ENCODE measurements at regions not wholly inside any gene's neighbourhood (a gene's known extent, or its start where the extent isn't known, plus 50 kb on each side); places are given as distances from the start of the nearest gene placed in this dataset.
A peak's percentile ranks its signal among the peaks of the same experiment; 100 is the strongest.

GRCh38 chr10:81696609-81697388 is 178.2 kb upstream of the NRG3 start:
- no peaks in the 10 kb centered on the region for H3K27me3 ChIP-seq (ENCODE audit: insufficient read depth, low read length)
- no peaks in the 10 kb centered on the region for H3K36me3 Mint-ChIP-seq
- no peaks in the 10 kb centered on the region for H3K36me3 ChIP-seq (ENCODE audit: insufficient read depth, low read length)
- H3K27ac Mint-ChIP-seq, result no peak overlapping the region
- no peak for DNase-seq
- no peak overlapping the region for H3K27ac ChIP-seq (ENCODE audit: low read depth, low read length)
- intact Hi-C loops (cut with micrococcal nuclease), result no loop called here
- H3K27me3 Mint-ChIP-seq, result no peaks in the 10 kb centered on the region
- peaks cover 0 to 7% of the 10 kb centered on the region in 2 donors for H3K9me3 ChIP-seq (ENCODE audit: control insufficient read depth in 1 of 2, low read length in 2 of 2)
- CTCF ChIA-PET (ENCODE audit: partially characterized antibody), result no interaction called here
- no peak overlapping the region for H3K4me3 Mint-ChIP-seq
- peaks cover 8 to 41% (median 20%) of the 10 kb centered on the region in 8 donors for H3K9me3 Mint-ChIP-seq
- POLR2A ChIA-PET (ENCODE audit: partially characterized antibody), result no interaction called here
- H3K4me1 Mint-ChIP-seq, result no peaks in the 10 kb centered on the region
- no peaks in the 10 kb centered on the region for H3K4me1 ChIP-seq (ENCODE audit: insufficient read depth, low read length)
- H3K4me3 ChIP-seq (ENCODE audit: low read length in 2 of 2), result no peak overlapping the region

- H3K4me1 Mint-ChIP-seq, result no peaks in the 10 kb centered on the region
- ChIA-PET CTCF (ENCODE audit: partially characterized antibody) (no interaction called here), POLR2A (ENCODE audit: partially characterized antibody) (no interaction called here)
- DNase-seq, result peak in 1 of 5 donors; percentile 20
- H3K27ac Mint-ChIP-seq, result no peak overlapping the region
- H3K9me3 Mint-ChIP-seq, result peaks cover 2 to 20% (median 12%) of the 10 kb centered on the region in 8 donors
- Histone ChIP-seq H3K4me1 (ENCODE audit: insufficient read depth, low read length) (no peaks in the 10 kb centered on the region), H3K27me3 (ENCODE audit: insufficient read depth, low read length) (no peaks in the 10 kb centered on the region), H3K4me3 (ENCODE audit: low read length in 2 of 2) (no peak overlapping the region), H3K27ac (ENCODE audit: low read depth, low read length) (no peak overlapping the region), H3K9me3 (ENCODE audit: control insufficient read depth in 1 of 2, low read length in 2 of 2) (no peaks in the 10 kb centered on the region), H3K36me3 (ENCODE audit: insufficient read depth, low read length) (no peaks in the 10 kb centered on the region)
- no peak overlapping the region for H3K4me3 Mint-ChIP-seq
- no peaks in the 10 kb centered on the region for H3K36me3 Mint-ChIP-seq
- intact Hi-C loops (cut with micrococcal nuclease), result no loop called here
- no peaks in the 10 kb centered on the region for H3K27me3 Mint-ChIP-seq
Measured at GRCh38 chr10:81704596-81704995, 170.4 kb upstream of the NRG3 start.

DNA sequence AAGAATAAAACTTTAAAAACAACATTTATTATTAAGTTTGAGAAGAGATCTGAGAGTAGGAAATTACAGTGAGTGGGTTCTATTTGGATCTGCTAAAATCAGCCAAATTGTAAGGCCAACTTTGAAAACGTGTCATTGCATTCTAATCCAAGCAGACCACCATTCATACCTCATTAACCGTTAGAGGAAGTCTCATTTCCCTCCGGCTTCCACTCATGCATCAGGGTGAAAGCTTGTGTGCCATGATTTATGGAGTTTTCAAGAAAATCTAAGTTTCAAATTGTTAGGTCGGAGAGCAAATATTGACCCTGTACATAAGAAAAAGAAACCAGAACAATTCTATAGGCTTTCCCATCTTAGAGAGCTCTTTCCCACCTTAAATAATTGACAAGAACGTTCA is 166.6 kb upstream of the NRG3 start:
- Mint-ChIP-seq H3K36me3 (no peaks in the 10 kb centered on the region), H3K9me3 (peaks cover 0 to 8% (median 3%) of the 10 kb centered on the region in 8 donors), H3K27ac (no peak overlapping the region), H3K4me3 (no peak overlapping the region), H3K4me1 (no peaks in the 10 kb centered on the region), H3K27me3 (no peaks in the 10 kb centered on the region)
- Histone ChIP-seq H3K27me3 (ENCODE audit: insufficient read depth, low read length) (no peaks in the 10 kb centered on the region), H3K9me3 (ENCODE audit: control insufficient read depth in 1 of 2, low read length in 2 of 2) (no peaks in the 10 kb centered on the region), H3K4me3 (ENCODE audit: low read length in 2 of 2) (no peak overlapping the region), H3K36me3 (ENCODE audit: insufficient read depth, low read length) (no peaks in the 10 kb centered on the region), H3K27ac (ENCODE audit: low read depth, low read length) (no peak overlapping the region), H3K4me1 (ENCODE audit: insufficient read depth, low read length) (no peaks in the 10 kb centered on the region)
- ChIA-PET CTCF (ENCODE audit: partially characterized antibody) (no interaction called here), POLR2A (ENCODE audit: partially characterized antibody) (no interaction called here)
- intact Hi-C loops (cut with micrococcal nuclease), result no loop called here
- DNase-seq, result no peak

GRCh38 chr10:81708929-81709328 is 166.1 kb upstream of the NRG3 start:
- no peaks in the 10 kb centered on the region for H3K4me1 ChIP-seq (ENCODE audit: insufficient read depth, low read length)
- H3K27me3 ChIP-seq (ENCODE audit: insufficient read depth, low read length), result no peaks in the 10 kb centered on the region
- no peak overlapping the region for H3K27ac ChIP-seq (ENCODE audit: low read depth, low read length)
- intact Hi-C loops (cut with micrococcal nuclease), result no loop called here
- H3K36me3 ChIP-seq (ENCODE audit: insufficient read depth, low read length), result no peaks in the 10 kb centered on the region
- Mint-ChIP-seq H3K27me3 (no peaks in the 10 kb centered on the region), H3K4me3 (no peak overlapping the region), H3K4me1 (no peaks in the 10 kb centered on the region), H3K9me3 (peaks cover 0 to 7% (median 3%) of the 10 kb centered on the region in 8 donors), H3K36me3 (no peaks in the 10 kb centered on the region), H3K27ac (no peak overlapping the region)
- DNase-seq, result no peak
- no peaks in the 10 kb centered on the region for H3K9me3 ChIP-seq (ENCODE audit: control insufficient read depth in 1 of 2, low read length in 2 of 2)
- CTCF ChIA-PET (ENCODE audit: partially characterized antibody), result no interaction called here
- POLR2A ChIA-PET (ENCODE audit: partially characterized antibody), result no interaction called here
- H3K4me3 ChIP-seq (ENCODE audit: low read length in 2 of 2), result no peak overlapping the region

- H3K9me3 Mint-ChIP-seq, result peaks cover 0 to 6% (median 4%) of the 10 kb centered on the region in 8 donors
- ChIA-PET CTCF (ENCODE audit: partially characterized antibody) (no interaction called here), POLR2A (ENCODE audit: partially characterized antibody) (no interaction called here)
- Histone ChIP-seq H3K4me1 (ENCODE audit: insufficient read depth, low read length) (no peaks in the 10 kb centered on the region), H3K4me3 (ENCODE audit: low read length in 2 of 2) (no peak overlapping the region), H3K27me3 (ENCODE audit: insufficient read depth, low read length) (no peaks in the 10 kb centered on the region), H3K36me3 (ENCODE audit: insufficient read depth, low read length) (no peaks in the 10 kb centered on the region), H3K27ac (ENCODE audit: low read depth, low read length) (no peak overlapping the region), H3K9me3 (ENCODE audit: control insufficient read depth in 1 of 2, low read length in 2 of 2) (no peaks in the 10 kb centered on the region)
- no peak for DNase-seq
- H3K36me3 Mint-ChIP-seq, result no peaks in the 10 kb centered on the region
- H3K27me3 Mint-ChIP-seq, result no peaks in the 10 kb centered on the region
- no peak overlapping the region for H3K27ac Mint-ChIP-seq
- no peak overlapping the region for H3K4me3 Mint-ChIP-seq
- H3K4me1 Mint-ChIP-seq, result no peaks in the 10 kb centered on the region
- intact Hi-C loops (cut with micrococcal nuclease), result no loop called here
Measured at GRCh38 chr10:81722399-81722798, 152.6 kb upstream of the NRG3 start.

DNA sequence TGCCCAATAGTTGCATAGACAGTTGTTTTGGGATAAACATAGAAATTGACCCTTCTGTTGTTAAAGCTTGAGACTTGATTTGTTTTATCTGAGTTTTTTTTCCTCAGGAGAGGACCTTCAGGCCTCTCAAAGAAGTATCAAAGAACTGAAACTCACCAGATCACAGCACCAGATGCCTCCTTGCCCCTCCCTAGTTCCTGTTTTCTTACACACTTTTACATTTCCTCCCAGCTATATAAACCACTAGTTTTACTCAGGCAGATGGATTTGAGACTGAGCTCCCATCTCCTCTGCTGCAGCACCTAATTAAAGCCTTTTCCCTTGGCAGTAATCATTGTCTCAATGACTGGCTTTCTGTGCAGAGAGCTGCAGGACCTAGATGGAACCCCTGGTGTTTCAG is 150.6 kb upstream of the NRG3 start:
- no peak overlapping the region for H3K27ac ChIP-seq (ENCODE audit: low read depth, low read length)
- H3K4me1 ChIP-seq (ENCODE audit: insufficient read depth, low read length), result no peaks in the 10 kb centered on the region
- Mint-ChIP-seq H3K36me3 (no peaks in the 10 kb centered on the region), H3K9me3 (peaks cover 0 to 6% (median 3%) of the 10 kb centered on the region in 8 donors), H3K27ac (peak overlapping the region in 3 of 7 donors; percentile 10 to 33 (median 15)), H3K4me3 (peak overlapping the region in 2 of 8 donors; percentile 8 to 9), H3K27me3 (no peaks in the 10 kb centered on the region), H3K4me1 (no peaks in the 10 kb centered on the region)
- no peaks in the 10 kb centered on the region for H3K9me3 ChIP-seq (ENCODE audit: control insufficient read depth in 1 of 2, low read length in 2 of 2)
- intact Hi-C loops (cut with micrococcal nuclease), result no loop called here
- no peaks in the 10 kb centered on the region for H3K27me3 ChIP-seq (ENCODE audit: insufficient read depth, low read length)
- DNase-seq, result no peak
- no peaks in the 10 kb centered on the region for H3K36me3 ChIP-seq (ENCODE audit: insufficient read depth, low read length)
- no peak overlapping the region for H3K4me3 ChIP-seq (ENCODE audit: low read length in 2 of 2)
- CTCF ChIA-PET (ENCODE audit: partially characterized antibody), result no interaction called here
- POLR2A ChIA-PET (ENCODE audit: partially characterized antibody), result no interaction called here

DNA sequence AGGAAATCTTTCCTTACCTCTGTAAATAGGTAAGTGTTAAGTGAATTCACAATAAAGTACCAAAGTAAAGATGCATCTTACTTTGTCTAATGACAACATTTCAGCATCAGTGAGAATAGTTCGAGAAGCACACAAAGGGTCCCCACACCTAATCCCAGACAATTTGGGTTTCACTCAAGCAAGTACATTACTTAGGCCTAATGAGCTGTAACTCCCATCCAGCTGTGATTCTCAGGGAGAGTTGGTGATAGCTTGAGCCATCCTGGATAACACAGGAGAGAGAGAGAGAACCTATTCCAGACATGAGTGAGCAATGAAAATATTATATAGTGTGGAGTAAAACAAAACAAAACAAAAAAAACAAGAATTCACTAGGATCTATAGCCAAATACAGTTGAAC is 149.1 kb upstream of the NRG3 start:
- POLR2A ChIA-PET (ENCODE audit: partially characterized antibody), result no interaction called here
- DNase-seq, result no peak
- no peaks in the 10 kb centered on the region for H3K36me3 ChIP-seq (ENCODE audit: insufficient read depth, low read length)
- H3K27me3 ChIP-seq (ENCODE audit: insufficient read depth, low read length), result no peaks in the 10 kb centered on the region
- no peak overlapping the region for H3K27ac ChIP-seq (ENCODE audit: low read depth, low read length)
- H3K9me3 Mint-ChIP-seq, result peaks cover 0 to 9% (median 4%) of the 10 kb centered on the region in 8 donors
- no peak overlapping the region for H3K4me3 ChIP-seq (ENCODE audit: low read length in 2 of 2)
- no peak overlapping the region for H3K4me3 Mint-ChIP-seq
- no peaks in the 10 kb centered on the region for H3K4me1 ChIP-seq (ENCODE audit: insufficient read depth, low read length)
- H3K27me3 Mint-ChIP-seq, result no peaks in the 10 kb centered on the region
- intact Hi-C loops (cut with micrococcal nuclease), result no loop called here
- CTCF ChIA-PET (ENCODE audit: partially characterized antibody), result no interaction called here
- no peak overlapping the region for H3K27ac Mint-ChIP-seq
- H3K4me1 Mint-ChIP-seq, result no peaks in the 10 kb centered on the region
- no peaks in the 10 kb centered on the region for H3K36me3 Mint-ChIP-seq
- no peaks in the 10 kb centered on the region for H3K9me3 ChIP-seq (ENCODE audit: control insufficient read depth in 1 of 2, low read length in 2 of 2)
